Activated T-cell treated with anti-CD3 and anti-CD28 coated beads for 1 hour (primary cell): ENCODE measurements at regions not wholly inside any gene's neighbourhood (a gene's known extent, or its start where the extent isn't known, plus 50 kb on each side); places are given as distances from the start of the nearest gene placed in this dataset.

Experiments used
- DNase-seq: peaks from one replicate; pipeline ENCODE4 v3.0.0-alpha.2; 2020; ENCODE audit warnings: low read depth

DNA sequence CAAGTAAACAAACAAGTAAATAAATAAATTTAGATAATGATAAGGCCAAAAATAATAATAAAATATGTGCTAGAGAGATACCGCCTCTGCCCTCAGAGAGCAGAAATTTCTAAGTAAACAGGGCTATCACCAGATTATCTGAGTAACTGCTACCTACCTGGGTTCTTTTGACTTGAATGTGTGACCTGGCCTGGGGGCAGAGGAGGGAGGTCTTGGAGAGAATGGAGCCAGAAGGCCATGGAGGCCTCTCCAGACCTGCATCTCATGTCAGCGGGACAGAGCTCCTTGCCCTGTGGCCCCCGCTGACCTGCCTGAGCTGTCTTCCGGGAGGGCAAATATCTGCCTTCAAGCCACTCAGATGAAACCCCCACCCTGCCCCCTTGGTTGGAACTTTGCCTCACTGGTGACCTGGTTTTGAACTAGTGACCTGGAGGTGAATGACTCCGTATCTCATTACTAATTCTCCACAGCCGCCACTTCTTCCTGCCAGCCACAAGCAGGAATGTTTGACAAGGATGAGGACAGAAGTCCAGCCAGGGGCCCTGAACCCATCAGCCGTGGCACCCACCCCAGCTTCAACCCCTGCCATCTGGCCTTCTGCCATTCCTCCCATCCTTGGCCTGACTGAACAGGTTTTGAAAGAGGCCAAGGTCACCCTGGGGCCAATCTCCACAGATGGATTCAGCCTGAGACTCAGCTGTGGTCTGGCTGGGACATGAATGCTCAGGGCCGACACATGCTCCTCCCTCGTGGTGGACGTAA lies 86.8 kb upstream of the PARP11 start:
- no peak for DNase-seq

GRCh38 chr12:3958534-3958933 lies 85.3 kb upstream of the PARP11 start:
- no peak for DNase-seq

DNA sequence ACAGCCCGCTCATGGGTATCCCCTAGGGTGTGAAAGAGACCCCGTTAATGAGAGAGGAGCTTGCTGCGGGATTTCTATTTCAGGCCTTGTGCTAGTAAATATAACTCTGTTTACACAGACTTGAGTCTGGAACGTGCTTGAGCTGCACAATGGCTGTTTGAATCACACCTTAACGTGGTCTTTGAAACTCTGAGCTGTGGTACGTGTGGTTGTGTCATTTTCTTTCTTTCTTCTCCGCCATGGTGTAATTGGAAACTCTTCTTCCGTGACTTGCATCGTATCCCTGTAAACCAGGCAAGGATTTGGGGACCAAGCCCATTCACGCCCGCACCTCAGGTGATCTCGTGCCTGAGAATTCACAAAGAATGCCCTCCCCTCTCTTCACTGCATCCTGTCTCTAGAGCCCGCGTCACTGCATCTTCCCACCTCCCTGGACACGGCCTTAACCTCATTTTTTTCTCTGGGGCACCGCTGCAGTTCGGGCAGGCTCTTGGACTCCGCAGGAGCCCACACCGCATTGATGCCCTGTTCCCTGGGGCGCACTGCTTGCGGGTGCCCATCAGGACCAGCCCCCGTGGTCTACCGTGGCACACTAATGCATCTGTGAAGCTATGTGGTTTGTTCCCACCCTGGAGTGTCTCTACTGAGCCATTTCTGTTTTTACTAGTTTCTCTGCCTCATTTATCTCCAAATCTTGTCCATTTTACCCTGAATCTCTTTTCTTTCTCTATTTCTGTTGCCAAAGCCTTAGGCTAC lies 78.4 kb upstream of the PARP11 start:
- DNase-seq: no peak

GRCh38 chr12:3950714-3951320 lies 77.6 kb upstream of the PARP11 start:
- no peak for DNase-seq

DNA sequence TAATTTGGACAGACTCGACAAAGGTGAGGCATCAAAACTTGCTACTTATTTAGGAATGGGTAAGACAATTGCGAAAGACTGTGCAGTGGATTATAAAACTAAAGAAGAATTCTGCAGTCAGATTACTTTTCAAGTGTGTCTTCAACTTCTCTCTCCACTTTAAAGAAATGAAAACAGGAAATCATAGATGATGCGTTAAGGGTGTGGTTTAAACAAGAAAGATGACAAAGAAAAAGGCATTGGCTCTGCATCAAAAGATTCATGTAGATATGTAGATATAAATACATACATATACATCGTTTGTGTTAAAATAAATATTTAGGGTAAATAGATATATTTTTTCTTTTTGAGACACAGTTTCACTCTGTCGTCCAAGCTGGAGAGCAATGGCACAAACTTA lies 74.6 kb upstream of the PARP11 start:
- DNase-seq: no peak

- no peak for DNase-seq
Observed at GRCh38 chr12:3945671-3946070, 72.5 kb upstream of the PARP11 start.

GRCh38 chr12:3944620-3945019 lies 71.4 kb upstream of the PARP11 start:
- no peak for DNase-seq

DNA sequence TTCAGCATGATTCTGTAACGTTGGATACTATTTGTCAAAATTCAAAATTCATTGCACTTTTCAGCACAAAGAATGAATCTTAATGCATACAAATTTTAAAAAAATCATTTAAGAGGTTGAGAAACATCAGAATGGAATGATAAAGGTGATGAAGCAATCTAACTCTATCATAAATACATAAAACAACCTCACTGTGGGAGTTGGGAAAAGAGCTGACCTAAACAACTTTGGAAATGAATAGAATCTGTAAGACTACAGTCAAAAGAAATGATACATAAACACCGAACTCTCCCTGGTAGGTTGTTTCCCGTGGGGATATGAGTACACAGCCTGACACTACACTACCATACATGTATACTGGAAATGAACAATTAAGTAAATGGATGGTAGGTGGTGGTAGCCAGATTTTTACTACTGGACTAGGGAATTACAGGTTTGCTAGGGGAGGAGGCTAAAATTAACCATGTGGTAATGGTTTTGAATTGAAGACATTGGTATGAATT lies 64.9 kb upstream of the PARP11 start:
- DNase-seq: no peak

GRCh38 chr12:3935078-3935477 lies 61.9 kb upstream of the PARP11 start:
- DNase-seq: no peak

DNA sequence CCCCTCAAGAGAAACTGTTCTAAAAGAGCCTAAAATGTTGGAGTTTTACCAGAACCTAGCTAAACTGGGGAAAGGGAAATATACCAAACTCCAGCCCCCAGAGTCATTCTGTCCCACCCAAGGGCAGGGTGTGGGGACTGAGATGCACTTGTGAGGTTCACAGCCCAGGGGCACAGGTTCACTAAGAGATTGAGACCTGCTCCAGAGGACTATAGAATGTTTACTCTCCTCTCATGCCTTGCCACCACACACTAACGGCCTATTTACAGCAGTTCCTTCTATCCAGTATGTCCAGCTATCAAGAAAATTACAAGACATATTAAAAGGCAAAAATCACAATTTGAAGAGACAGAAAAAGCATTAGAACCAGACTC lies 60.6 kb upstream of the PARP11 start:
- DNase-seq: no peak

DNA sequence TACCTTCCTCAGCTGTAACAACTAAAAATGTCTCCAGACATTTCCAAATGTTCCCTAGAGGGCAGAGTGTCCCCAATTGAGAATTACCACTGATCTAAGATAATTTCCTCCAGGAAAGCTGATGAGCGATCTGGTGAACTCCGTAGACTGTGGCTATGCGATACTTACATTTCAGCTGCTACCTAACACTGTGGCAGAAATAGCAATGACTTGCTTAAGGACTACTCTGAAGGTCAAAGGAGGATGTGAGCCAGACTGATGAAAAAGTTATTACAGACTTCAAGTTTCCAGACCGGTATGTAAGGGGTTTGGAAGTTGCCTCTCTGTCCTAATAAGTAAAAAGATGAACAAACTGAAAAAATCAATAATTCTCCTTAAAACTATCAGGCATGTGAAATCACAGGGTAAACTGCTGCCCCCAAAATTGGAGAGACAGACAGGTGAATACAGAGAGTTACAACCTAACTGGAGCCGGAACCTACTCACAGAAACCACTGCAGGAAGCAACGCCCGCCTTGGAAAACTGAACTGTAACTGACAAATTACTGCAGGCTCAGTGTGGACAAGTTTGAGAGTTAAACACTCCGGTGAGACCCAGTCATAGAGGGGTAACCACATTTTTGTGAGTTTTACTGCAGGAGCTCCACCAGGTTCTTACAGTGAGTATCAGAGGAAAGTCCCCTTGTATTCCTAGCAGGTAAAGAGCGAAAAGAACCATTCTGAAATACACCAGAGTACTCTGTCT lies 60.0 kb upstream of the PARP11 start:
- DNase-seq: no peak

- no peak for DNase-seq
Observed at GRCh38 chr12:3931776-3932175, 58.6 kb upstream of the PARP11 start.

DNA sequence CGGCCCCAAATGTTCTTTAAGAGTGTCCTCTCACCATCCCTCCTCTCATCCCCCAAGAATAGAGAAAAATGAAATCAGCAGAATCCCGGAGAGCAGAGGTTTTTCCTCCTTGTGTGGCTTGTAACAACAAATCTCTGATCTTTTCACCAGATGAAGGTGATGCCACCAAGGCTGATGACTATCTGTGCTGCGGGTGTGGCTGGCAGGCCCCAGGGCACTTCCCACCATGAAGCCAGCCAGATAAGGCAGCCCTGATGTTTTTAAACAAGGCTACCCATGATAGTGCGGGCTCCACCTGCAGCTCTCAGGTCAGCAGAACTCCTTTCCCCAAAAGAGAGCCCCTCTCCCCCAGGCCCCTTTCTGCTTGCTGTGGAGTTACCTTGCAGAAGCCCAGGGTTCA lies 58.0 kb upstream of the PARP11 start:
- DNase-seq: no peak

DNA sequence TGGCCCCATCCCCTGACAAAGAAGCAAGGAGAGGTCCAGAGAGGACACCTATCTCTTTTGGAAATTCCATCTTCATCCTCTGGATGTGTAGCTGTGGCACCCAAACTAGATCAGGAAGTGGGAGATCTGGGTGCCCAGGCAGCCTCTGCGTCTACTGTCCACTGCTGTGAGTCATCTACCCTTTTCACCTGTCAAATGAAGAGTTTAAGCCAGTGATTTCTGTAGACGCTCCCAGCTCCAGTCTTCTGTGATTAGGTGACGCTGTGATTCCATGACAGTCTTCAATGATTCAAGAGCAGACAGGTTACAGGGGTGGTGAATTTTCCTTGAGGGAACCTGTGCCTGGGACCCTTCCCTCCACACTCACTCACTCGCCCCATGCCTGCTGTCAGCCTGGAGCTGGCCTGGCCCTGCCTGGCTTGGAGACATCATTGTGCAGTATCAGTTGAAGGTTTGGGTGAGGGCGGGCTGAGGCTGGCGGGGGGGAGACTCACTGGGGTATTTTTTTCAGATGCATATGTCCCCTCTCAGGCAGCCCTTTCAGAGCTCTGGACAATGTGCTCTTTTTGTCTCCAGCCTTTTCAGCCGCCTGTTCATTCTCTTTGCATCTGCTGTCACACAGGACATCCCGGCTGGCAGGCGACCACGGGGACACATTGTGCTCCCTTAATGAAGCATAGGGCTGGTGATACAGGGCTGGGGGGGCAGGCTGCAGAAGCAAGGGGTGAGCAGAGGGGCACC lies 56.8 kb upstream of the PARP11 start:
- no peak for DNase-seq

DNA sequence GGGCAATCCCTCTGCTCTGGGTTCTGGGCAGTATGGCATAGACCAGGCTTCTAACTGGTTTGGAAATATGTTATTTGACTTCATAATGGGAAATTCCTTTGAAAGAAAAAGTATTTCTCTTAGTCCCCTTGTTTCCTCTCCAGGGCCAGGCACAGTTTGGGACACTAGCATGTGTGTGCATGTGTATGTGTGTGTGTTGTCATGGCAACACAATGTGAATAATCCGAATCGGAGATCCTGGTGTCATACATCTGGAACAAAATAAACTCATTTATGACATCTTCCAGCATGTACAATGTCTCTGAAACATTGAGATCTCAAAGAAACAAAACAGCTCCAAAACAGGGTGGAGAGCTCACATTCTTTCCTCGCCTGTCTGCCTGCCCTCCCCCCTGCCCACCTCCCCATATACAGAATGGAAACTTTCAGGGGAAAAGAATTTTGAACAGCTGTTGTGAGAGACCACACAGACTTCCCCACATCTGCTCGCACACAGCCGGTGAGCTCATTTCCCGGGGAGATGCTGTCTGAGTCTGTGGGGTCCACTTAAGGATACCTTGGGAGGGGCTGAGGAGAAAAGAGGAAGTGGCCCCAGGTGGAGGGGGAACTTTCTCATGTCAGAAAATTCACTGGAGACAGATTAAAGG lies 55.5 kb upstream of the PARP11 start:
- no peak for DNase-seq

DNA sequence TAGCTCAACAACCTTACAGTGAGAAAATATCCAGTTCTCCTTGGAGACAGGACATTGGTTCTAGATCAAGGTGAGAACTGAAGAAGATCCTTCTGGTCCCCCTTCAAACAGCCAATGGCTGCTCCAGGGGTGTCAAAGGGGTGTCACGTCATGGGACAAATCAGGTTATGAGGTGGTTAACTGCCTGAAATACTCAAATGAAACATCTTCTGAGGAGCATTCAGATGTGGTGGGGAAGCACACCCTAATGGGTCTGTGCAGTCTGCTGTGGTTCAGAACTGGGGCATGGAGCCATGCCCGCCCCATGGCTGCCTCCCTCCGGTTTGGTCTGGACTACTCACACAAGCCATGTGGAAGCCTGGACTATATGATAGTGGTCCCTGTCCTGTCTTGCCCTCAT lies 52.4 kb upstream of the PARP11 start:
- no peak for DNase-seq

GRCh38 chr12:3924761-3925160 lies 51.6 kb upstream of the PARP11 start:
- no peak for DNase-seq

DNA sequence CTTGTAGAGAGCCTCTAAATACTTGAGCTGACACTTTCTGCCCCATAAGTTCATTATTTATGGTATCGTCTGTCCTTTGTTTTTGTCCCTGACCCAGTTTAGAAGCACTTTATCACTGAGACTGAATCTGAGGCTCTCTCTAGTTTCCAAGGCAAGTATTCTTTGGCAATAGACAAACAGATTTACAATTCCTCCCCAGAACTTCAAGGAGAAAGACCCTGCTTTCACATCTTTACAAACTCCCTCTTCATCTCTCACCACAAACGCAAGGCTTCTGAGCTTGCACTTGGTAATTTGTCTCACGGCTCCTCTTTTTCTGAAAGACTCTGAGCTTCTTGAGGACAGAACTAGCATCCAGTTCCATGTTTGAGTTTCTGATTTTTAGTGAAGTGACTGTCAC lies 49.8 kb upstream of the PARP11 start:
- no peak for DNase-seq
